ENCODE measurements at regions not wholly inside any gene's neighbourhood (a gene's known extent, or its start where the extent isn't known, plus 50 kb on each side); places are given as distances from the start of the nearest gene placed in this dataset.

- DNase-seq, result no peak
These were observed 611.4 kb downstream of the KCTD8 start for GRCh38 chr4:43837171-43837570.

GRCh38 chr4:43837604-43838003, 611.0 kb downstream of the KCTD8 start:
- no peak for DNase-seq

- DNase-seq, result no peak
These were observed 606.0 kb downstream of the KCTD8 start for GRCh38 chr4:43842594-43842993.

GRCh38 chr4:43843501-43843900, 605.1 kb downstream of the KCTD8 start:
- peak in 1 of 3 experiments; percentile 6 for DNase-seq

DNA sequence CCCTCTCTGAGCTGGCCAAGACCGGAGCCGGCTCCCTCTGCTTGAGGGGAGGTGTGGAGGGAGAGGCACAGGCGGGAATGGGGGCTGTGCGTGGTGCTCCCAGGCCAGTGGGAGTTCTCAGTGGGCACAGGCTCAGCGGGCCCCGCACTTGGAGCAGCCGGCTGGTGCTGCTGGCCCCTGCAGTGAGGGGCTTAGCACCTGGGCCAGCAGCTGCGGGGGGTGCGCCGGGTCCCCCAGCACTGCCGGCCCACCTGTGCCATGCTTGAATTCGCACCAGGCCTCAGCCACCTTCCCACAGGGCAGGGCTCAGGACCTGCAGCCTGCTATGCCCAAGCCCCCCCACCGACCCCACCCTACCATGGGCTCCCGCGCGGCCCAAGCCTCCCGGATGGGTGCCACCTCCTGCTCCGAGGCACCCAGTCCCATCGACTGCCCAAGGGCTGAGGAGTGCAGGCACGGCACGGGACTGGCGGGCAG, 602.5 kb downstream of the KCTD8 start:
- DNase-seq, result no peak

GRCh38 chr4:43853565-43854264, 594.9 kb downstream of the KCTD8 start:
- DNase-seq, result peak in 1 of 3 experiments; percentile 29

- peak in 1 of 3 experiments; percentile 18 for DNase-seq
These were observed 593.3 kb downstream of the KCTD8 start for GRCh38 chr4:43855283-43855682.

DNA sequence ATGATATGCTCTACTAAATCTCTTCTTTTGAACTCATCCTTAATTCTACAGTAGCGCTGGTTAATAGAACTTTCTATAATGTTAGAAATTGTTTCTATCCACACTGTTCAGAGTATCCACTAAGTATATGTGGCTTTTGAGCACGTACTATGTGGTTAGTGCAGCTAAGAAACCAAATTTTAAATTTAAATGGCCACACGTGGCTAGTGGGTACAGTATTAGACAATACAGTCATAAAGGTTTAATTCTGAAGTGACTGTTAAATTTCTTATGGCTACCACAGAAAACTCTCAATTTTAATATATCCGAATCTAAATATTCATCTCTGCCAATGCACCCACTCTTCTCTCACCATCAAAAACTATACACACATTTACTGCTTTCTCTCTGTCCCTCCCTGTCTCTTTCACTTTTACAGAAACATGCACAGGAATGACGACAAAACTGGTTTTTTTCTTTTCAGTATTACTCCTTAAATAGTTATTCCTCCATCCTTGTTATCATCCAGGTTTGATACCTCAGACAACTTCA, 583.9 kb downstream of the KCTD8 start:
- DNase-seq, result no peak

DNA sequence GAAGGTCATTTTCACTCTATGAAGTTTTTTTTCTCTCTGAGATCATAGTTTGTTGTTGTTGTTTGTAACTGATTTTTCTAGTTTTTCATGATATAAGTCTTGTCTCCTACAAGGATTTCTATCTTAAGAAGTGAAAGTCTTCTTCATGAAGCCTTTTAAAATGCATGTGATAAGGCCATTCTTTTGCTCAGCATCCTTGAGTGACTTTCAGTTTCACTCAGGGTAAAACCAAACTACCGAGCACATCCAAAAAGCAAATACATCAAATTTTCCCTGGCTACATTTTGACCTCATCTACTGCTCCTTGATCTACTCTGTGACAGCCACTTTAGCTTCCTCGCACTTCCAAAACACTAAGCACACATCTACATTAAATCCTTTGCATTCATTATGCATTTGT, 580.7 kb downstream of the KCTD8 start:
- no peak for DNase-seq

DNA sequence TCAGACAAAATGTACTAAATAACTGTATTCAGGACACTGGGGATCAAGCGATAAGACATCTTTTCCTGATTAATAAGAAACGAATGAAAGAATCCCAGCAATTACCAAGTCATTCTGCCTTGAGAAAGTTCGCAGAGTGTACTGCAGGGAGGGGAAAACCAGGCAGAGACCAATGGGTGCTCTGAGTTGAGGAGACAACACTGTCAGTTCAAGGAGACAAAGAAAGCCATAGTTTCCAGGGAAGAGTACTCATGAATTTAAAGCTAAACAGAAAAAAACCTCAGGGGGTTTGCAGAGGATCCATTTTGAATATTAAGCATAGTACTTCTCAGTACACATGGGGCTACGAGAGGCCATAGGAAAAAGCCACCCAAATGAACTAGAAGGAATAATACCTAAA, 573.0 kb downstream of the KCTD8 start:
- no peak for DNase-seq

GRCh38 chr4:43882470-43882869, 566.1 kb downstream of the KCTD8 start:
- DNase-seq, result no peak

DNA sequence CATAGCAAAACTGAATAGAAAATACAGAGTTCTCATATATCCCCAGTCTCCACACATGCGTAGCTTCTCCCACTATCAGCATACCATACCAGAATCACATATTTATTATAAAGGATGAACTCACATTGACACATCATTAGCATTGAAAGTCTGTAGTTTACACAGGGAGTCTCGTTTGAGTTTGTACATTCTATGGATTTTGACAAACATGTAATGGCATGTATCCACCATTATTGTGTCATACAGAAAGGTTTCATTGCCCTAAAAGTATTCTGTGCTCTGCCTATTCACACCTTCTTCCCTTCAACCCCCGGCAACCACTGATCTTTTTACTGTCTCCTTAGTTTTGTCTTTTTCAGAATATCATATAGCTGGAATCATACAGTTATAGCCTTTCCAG, 562.4 kb downstream of the KCTD8 start:
- DNase-seq, result peak in 1 of 3 experiments; percentile 13

DNA sequence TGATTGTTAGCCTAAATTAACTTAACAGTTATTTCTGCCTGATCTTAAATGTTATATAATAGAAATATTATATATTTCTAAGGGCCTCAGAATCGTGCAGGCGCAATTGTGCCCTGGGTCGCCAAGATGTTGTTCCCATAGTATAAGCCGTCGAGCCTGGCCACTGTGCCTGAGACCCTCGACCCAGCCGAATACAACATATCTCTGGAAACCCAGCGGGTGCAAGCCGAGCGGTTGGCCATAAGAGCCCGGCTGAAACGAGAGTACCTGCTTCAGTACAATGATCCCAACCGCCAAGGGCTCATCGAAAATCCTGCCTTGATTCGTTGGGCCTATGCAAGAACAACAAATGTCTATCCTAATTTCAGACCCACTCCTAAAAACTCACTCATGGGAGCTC, 549.8 kb downstream of the KCTD8 start:
- DNase-seq, result no peak

- DNase-seq, result no peak
These were observed 545.2 kb downstream of the KCTD8 start for GRCh38 chr4:43903456-43903855.

- DNase-seq, result no peak
These were observed 530.2 kb downstream of the KCTD8 start for GRCh38 chr4:43918377-43918776.

GRCh38 chr4:43932448-43932847, 516.2 kb downstream of the KCTD8 start:
- DNase-seq, result peak in 1 of 3 experiments; percentile 19

GRCh38 chr4:43943998-43944397, 504.6 kb downstream of the KCTD8 start:
- DNase-seq, result no peak

- no peak for DNase-seq
These were observed 488.6 kb downstream of the KCTD8 start for GRCh38 chr4:43959976-43960375.

DNA sequence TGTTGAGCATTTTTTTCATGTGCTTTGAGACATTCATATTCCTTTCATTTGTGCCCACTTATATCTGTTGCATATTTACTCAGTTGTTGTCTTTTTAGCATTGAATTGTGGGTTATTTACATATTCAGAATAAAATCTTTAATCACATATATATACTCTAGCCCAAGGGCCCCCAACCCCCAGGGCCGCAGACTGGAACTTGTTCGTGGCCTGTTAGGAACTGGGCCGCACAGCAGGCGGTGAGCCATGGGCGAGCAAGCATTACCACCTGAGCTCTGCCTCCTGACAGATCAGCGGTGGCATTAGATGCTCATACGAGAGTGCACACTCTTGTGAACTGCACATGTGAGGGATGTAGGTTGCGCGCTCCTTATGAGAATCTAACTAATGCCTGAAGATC, 480.6 kb downstream of the KCTD8 start:
- no peak for DNase-seq

DNA sequence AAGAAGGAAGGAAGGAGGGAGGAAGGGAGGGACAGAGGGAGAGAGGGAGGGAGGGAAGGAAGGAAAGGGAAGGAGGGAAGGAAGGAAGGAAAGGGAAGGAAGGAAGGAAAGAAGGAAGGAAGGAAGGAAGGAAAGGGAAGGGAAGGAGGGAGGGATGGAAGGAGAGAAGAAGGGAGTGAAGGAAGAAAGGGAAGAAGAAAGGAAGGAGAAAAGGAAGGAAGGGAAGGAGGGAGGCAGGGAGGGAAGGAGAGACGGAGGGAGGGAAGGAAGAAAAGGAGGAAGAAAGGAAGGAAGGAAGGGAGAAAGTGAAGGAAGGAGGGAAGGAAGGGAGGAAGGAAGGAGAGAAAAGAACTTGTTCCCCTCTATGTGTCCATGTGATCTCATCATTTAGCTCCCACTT, 465.0 kb downstream of the KCTD8 start:
- DNase-seq, result no peak

- DNase-seq, result no peak
These were observed 461.2 kb downstream of the KCTD8 start for GRCh38 chr4:43987331-43987944.

GRCh38 chr4:43990551-43990950, 458.1 kb downstream of the KCTD8 start:
- peak in 1 of 3 experiments; percentile 30 for DNase-seq

GRCh38 chr4:43990963-43991362, 457.6 kb downstream of the KCTD8 start:
- peak in 1 of 3 experiments; percentile 19 for DNase-seq

- no peak for DNase-seq
These were observed 456.1 kb downstream of the KCTD8 start for GRCh38 chr4:43992552-43992951.

Measured in NCI-H1417 (cell line).